Right hindlimb (tissue), 1 donor: ENCODE measurements at regions not wholly inside any gene's neighbourhood (a gene's known extent, or its start where the extent isn't known, plus 50 kb on each side); places are given as distances from the start of the nearest gene placed in this dataset.
"Not testable (repeated sequence)": the region's sequence is repeated elsewhere in the genome, so short reads cannot be mapped to it uniquely, and the experiment has no call there.

Source experiments
- DNase-seq: peaks from one replicate; pipeline ENCODE4 v3.0.0-alpha.2; 2018

DNA sequence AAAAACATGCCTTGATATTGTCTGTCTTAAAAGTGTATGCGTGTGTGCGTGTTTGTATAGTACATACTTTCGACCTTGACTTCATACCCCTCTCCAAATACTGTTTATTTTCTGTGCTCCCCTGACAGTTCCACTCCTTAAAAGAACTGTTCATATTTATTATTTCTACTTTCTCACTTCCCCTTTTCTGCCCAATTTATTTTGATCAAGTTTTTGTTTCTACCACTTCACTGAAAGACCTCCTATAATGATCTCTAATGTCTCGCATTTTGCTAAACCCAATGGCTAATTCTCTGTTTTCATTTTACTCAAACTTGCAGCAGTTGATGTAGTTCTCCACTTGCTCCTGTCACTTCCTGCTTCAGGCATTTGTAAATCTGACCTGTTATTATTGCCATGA, 426.1 kb upstream of the KLF12 start:
- DNase-seq = no peak

GRCh38 chr13:74557870-74558269, 423.7 kb upstream of the KLF12 start:
- no peak for DNase-seq

DNA sequence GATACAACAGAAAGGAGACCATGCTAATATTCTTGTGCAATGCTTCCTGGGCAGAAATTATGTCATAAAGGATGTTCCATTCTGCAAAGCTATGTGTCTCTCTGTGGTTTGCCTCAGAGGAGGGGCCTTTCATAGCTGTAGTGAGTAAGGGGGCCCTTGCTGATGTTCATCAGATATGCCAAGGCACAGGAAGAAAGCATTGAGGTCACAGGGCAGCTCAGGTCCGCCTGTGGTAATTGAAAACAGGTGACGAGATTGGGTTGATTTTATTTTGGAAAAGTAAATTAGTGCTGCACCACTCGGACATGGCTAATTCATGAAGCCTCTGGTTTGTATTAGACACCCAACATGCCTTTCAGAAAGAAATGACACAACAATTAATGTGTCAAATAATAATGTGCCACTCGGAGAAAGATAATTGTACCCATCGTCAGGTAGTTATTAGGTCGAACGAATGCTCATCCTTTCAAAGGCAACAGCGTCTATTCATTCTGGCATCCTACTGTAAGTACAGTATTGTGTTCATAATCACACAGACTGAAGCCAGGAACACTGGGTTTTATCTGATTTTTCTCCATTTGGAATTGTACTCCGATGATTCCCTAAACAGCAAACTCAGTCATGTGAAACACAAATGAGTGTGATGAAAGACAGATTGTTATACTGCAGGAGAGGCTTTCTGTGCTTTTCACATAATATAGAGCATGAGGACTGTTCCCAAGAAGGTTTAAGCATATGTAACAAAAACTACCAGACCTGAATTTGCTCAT, 421.6 kb upstream of the KLF12 start:
- no peak for DNase-seq

GRCh38 chr13:74555276-74555625, 421.0 kb upstream of the KLF12 start:
- DNase-seq = no peak

DNA sequence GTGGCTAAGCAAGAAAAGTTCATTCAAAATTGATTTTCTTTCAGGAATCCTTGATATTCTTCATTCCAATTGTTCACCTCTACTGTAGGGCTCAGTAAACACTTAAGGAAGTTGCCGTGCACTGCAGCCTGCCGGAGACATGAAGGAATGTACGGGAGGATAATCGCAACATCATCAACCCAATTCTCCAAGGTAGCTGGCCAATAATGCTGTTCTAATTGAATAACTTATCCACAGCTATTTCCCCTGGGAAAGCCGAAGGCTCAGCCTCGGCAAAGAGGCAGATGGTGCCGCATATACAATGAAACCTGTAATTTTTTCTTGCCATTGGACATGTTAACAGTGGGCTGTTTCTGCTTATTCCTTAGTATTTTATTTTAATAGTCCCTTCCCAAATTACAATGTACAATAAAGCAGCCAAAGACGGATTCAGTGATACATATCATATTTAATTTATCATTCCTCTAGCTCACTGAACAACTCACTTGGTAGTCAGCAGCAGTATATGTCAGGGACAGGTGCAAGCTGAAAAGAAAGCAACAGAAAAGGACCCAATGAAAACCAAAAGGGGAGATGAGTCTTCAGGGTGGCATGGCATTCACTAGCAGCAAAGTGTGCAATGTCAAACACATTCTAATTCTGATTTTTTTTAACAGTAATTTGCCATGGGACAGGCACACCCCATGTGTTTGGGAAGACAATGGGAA, 420.5 kb upstream of the KLF12 start:
- DNase-seq = no peak

GRCh38 chr13:74550039-74550438, 415.8 kb upstream of the KLF12 start:
- DNase-seq = no peak

DNA sequence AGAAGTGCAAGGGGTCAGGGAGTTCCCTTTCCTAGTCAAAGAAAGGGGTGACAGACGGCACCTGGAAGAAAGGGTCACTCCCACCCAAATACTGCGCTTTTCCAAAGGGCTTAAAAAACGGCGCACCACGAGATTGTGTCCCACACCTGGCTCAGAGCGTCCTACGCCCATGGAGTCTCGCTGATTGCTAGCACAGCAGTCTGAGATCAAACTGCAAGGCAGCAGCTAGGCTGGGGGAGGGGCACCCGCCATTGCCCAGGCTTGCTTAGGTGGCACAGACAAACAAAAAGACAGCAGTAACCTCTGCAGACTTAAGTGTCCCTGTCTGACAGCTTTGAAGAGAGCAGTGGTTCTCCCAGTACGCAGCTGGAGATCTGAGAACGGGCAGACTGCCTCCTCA, 402.4 kb upstream of the KLF12 start:
- DNase-seq = not testable (repeated sequence)

DNA sequence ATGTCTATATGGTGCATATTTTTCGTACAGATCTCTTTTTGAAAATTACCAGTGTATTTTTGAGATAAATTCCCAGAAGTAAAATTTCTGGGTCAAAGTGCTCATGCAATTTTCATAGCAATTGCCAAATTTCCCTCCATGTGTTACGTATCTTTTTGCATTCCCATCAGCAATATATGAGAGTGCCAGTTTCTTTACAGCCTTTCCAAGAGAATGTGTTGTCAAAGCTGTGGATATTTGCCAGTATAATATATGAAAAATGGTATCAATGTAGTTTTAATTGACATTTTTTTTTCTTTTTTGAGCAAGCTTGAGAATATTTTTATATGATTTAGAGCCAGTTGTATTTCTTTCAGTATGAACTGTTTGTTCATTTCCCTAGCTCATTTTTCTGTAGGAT, 399.0 kb upstream of the KLF12 start:
- no peak for DNase-seq

- DNase-seq = no peak
Measured at GRCh38 chr13:74530011-74530410, 395.8 kb upstream of the KLF12 start.

DNA sequence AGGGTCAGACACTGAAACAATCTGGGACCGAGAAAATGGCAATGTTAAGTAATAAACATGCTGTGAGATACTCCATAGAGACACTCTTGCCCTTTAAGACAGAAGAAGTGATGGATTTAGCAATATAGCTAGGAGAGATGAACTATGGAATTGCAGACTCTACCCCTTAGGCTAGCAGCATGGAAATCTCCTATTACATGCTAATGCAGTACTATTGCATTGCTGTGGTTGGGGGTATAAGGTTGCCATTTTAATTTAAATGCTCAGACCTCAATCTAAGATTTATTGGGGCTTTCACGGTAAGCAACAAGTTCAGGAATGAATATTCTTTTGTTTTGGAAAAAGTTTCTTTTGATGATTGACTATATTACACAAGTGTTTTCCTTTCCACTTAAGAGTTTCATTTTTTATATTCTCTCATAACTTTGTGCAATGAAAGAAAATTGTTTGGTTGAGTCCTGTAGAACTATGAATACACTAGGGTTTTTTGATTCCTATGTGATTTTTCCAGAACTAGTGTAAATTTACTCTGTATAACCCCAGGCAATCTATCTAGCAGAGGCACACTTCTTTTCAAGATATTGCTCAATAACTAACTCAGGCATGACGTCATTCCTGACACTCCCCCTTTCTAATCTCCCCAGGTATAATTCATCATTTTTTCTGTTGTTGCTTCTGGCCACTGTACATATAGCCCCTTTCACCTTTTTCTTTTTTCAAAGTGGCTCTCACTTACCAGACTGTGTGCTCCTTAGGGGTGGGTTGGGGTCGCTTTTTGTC, 394.7 kb upstream of the KLF12 start:
- no peak for DNase-seq

DNA sequence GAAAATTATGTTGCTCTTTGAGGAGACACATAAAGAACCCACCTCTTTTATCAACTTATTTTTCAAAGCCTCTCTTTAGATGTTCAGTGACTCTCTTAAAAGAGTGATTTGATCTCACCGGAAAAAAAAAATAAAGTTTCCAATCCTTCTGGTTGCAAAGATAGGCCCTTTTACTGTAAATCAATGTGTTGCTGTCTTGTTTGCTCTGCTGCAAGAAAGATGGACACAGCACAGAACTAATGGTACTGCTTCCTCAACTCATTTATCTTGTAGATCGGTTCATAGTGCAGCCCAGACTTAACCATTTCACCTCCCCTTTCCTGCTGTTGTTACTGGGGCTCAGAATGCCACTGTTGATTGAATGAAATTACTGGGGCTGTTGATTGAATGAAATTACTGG, 388.9 kb upstream of the KLF12 start:
- DNase-seq = no peak

DNA sequence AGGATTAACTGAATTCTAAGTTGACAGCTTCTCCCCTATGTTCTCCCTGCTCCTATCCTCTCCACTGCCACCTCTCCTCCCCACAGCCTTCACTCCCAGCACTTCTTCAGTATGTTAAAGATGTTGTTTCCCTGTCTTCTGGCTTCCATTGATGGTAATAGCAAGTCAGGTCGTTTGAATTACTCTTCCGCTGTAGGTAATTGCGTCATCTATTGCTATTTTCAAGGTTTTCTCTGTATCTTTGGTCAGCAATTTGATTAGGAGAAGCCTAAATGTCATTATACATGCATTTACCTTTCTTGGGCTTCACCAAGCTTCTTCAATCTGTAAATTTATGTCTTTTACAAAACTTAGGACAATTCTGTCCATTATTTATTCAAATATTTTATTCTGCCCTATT, 377.3 kb upstream of the KLF12 start:
- no peak for DNase-seq

DNA sequence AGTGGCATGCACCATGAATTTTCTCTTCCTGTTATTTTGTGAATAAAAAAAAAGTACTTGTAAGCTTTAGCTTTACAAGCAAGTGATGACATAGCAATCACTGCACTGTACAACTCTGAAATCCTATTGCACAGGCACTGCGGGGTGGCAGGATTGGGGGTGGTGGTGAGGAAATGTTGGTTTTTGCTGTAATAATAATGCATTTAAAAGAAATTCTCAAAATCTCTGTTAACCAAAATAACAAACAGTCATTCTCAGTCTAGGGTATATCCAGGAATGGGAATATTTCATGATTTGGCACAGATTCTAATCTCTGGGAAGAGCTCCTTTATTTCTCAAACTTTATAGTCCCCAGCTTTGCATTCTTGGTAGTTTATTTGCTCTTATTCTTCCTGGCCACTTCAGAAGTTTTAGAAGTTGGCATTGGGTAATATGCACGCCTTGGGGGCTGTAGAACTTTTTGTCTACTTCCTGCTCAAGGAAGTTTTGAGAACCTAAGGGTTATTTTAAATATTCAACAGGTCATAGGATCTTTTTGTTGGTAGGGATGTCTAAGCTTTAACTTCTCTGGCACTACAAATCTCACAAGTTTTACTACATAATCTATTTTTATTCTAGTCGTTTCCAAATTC, 353.0 kb upstream of the KLF12 start:
- DNase-seq = no peak

- DNase-seq = no peak
Measured at GRCh38 chr13:74485757-74486156, 351.6 kb upstream of the KLF12 start.

DNA sequence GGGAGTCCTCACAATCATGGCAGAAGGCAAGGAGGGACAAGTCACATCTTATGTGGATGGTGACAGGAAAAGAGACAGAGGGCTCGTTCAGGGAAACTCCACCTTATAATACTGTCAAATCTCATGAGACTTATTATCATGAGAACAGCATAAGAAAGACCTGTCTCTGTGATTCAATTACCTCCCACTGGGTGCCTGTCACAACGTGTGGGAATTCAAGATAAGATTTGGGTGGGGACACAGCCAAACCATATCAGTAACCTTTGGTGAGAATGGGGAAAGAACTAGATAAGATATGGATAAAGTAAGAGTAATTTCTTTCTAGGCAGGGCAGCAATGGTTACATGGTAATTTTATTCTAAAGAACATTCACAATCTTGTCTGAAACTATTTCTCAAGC, 344.9 kb upstream of the KLF12 start:
- DNase-seq = no peak

- DNase-seq = no peak
Measured at GRCh38 chr13:74476788-74477187, 342.6 kb upstream of the KLF12 start.

DNA sequence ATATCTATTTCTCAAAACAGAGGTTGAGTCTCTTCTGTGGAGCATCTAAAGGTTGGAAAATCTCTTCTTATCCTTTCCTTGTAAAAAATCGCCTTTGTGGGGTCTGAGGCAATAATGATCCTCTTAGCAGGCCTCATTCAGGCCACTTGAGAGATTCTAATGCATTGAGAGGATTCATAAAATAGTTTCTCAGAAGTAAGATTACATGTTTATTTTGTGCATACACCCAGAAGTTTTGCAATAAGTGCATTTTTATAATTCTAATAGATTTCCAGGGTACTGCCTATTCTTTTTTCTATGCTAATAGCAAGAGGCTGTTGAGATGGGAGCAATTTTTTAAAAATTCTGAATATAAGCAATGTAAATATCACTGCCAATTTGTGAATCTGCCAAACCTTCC, 342.2 kb upstream of the KLF12 start:
- no peak for DNase-seq

- DNase-seq = no peak
Measured at GRCh38 chr13:74466864-74467263, 332.7 kb upstream of the KLF12 start.

DNA sequence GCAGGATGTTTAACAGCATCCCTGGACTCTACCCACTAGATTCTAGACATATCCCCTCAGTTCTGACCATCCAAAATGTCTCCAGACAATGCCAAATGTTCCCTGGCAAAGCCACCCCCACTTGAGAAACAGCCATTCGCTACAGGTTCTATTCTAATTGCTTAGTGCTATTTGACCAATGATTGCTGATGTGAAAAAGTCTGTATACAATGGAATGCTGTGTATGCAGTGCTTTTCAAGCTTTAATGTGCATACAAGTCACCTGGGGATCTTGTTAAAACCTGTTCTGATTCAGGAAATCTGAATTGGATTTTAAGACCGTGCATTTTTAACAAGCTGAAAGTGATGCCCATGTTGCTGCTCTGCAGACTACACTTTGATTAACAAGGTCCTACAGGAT, 331.8 kb upstream of the KLF12 start:
- no peak for DNase-seq

GRCh38 chr13:74465271-74465670, 331.1 kb upstream of the KLF12 start:
- no peak for DNase-seq

GRCh38 chr13:74464670-74465069, 330.5 kb upstream of the KLF12 start:
- DNase-seq = peak; percentile 63

DNA sequence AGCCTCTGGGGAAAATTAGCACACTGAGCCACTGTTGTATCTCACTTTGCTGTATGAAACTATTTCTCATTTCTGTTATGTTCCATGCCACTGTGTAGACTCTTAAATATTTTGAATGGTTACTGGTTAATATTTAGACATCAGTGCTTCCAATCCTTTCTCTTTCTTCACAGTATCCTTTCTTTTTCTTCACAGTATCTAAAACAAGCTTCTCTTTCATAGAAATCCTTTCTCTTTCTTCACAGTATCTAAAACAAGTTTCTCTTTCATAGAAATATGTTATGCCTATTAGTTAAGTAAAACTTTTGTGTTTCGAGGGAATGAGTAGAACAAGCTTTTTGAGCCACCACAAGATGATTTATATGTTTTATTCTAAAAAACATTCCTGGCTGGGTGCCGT, 326.8 kb upstream of the KLF12 start:
- DNase-seq = no peak

GRCh38 chr13:74452881-74453280, 318.7 kb upstream of the KLF12 start:
- no peak for DNase-seq

GRCh38 chr13:74452176-74452575, 318.0 kb upstream of the KLF12 start:
- no peak for DNase-seq
